ENCODE measurements at regions not wholly inside any gene's neighbourhood (a gene's known extent, or its start where the extent isn't known, plus 50 kb on each side); places are given as distances from the start of the nearest gene placed in this dataset.

DNA sequence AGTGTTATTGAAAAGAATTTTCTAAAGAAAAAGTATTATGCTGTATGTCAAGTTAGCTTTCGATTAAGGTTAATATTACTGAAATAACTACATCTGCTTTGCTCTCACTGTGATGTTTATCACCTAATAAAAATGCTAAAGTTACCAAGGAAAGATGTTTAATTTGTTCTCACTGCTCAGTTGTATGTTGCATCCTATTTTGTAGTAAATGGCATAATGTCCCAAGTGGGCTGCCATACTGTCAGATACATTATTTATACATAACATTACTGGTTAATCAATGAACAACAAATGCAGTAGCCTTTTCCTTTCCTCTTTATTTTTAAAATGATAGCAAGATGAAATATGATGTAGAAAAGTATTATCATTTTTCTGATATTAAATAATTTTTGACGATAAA is 226.3 kb upstream of the DACH1 start:
- no peak for DNase-seq

DNA sequence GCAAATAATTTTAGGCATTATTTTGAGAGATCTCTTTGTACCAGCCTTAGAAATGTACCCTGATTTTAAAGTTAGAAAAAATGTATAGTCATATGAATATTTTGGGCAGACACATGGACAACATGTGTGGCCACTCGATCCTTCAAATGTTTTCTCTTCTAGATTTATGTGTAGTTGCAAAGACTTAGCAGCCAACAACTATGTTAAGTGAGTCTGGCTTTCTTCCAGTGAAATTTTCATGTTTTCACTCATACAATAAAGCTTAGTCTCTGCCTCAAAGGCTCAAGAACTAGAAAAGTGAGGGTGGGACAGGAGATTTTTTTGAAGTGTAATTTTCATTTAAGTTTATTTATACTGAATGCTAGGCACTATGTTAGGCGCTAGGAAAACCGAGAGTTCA is 207.7 kb upstream of the DACH1 start:
- DNase-seq, result no peak

DNA sequence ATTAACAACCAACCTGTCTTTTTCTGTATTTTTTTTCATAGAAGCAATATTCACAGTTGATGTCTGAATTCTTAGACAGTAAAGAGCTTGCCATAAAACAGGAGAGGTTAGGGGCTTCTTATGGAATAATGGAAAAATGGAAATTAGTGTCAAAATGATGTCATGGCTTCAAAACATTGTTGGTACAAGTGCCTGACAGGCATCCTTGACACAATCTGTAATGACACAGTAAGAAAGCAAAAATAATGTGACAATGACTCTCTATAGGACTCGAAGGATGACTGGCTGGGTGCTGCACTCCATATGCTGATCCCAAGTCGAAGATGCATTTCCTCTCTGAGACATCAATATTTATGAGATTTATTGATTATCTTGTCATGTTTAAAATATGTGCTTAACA is 205.3 kb upstream of the DACH1 start:
- DNase-seq, result no peak

DNA sequence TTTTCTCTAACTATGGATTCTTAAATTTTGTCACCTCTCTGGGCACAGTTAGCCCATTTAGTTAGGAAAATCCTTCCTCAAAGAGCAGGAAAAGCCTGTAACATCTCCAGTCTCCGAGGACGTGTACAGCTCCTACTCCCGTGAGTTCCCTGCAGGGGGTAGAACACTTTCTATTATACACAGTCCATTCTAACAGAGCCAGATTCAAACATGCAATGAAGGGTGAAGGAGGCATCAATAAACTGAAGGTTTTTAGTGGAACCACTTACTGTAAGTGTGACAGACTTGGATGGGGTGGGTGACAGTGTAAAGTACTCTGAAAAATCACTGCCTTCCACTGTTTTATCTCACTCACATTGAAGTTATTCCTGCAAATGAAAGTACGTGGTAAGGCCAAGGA is 204.7 kb upstream of the DACH1 start:
- no peak for DNase-seq

DNA sequence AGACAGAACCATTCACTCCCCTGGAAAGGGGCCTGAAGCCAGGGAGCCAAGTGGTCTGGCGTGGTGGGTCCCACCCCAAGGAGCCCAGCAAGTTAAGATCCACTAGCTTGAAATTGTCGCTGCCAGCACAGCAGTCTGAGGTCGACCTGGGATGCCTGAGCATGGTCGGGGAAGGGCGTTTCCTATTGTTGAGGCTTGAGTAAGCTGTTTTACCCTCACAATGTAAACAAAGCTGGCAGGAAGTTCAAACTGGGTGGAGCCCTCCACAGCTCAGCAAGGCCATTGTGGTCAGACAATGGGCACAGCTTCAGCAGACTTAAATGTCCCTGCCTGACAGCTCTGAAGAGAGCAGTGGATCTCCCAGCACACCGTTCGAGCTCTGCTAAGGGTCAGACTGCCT is 195.6 kb upstream of the DACH1 start:
- DNase-seq, result no peak

DNA sequence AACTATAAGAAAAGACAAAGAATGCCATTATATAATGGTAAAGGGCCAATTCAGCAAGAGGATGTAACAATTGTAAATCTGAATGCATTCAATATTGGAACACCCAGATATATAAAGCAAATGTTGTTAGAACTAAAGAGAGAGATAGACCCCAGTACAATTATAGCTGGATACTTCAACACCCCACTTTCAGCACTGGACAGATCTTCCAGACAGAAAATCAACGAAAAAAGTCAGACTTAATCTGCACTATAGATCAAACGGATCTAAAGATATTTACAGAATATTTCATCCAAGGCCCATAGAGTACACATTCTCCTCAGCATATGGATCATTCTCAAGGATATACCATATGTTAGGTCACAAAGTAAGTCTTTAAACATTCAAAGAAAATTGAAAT is 194.6 kb upstream of the DACH1 start:
- no peak for DNase-seq

DNA sequence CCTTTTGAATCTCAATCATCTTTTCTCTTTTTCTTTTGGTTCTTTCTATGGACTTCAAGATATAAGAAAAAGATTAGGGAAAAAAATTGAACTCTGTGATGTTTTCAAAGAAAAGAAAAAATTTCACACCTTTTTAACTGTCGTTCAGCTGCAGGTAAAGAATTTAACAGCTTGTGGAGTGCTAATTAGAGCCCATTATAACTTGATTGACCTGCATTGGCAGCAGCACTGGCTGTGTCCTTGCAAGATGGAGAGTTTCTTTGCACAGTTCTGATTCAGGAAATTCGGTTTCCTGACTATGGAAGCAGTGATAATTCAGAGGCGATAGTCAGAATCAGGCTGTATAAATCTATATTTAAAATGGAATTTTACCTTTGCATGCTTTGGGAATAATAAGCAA is 183.2 kb upstream of the DACH1 start:
- no peak for DNase-seq

DNA sequence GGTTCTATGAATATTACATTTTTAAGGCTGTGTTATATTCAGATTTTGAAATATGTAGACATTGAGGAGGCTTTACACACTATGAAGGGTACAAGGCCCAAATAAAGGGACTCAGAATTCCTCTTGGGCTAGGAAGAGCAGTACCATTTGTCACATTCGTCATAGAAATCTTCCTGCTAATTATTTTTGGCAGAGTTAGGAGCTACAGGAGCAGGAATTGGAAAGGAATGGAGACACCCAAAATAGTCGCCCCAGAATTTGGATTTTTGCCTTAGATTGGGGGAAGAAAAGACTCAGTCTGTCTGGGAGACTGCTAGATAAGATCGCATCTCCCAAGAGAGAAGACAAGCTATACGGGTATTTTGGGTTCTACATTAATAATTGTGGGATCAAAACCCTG is 176.4 kb upstream of the DACH1 start:
- no peak for DNase-seq

DNA sequence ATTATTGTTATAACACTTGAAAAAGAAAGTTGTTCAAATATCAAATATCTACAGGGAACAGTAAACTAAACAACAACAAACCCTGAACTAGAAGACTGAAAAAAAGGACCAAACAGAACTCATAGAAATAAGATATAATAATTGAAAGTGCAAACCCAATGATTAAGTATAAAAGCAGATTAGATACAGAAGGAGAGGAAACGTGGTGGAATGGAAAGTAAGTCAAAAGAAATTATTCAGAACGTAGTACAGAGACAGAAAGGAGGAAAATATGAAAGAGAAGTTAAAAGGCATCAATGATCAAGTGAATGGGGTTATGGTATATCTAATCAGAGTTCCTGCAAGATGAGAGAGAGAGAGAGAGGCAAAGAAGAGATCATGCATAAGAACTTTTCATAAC is 174.2 kb upstream of the DACH1 start:
- no peak for DNase-seq

DNA sequence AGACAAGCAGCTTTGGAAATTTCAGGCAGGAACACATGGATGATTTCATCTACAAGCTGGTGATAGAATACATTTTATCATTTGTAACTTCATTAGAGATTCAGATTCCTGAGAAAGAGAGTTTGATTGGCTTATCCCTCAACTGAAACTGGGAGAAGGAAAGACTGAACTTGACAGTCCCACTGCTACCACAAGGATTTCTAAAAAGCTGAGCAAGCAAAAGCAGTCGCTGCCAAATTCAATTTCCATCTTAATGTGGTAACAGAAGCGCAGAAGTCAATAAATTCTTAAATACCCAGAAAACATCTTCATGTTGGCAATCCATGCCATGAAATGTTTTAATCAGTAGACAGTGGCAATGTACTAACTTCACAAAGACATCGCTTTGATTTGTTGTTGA is 172.1 kb upstream of the DACH1 start:
- no peak for DNase-seq

DNA sequence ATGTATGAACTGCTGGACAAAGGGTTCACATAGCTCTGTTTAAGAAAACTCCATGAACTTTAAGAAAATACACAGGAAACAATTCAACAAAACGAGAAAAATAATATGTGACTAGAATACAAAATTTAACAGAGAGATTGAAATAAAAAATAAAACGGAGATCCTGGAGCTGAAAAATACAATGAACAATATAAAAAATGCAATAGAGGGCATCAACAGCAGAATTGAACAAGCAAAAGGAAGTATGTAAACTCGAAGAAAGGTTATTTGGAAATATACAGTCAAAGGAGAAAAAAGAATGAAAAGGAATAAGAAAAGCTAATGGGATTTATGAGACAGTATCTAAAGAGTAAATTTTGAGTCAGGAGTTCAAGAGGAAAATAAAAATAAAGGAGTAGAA is 163.0 kb upstream of the DACH1 start:
- no peak for DNase-seq

DNA sequence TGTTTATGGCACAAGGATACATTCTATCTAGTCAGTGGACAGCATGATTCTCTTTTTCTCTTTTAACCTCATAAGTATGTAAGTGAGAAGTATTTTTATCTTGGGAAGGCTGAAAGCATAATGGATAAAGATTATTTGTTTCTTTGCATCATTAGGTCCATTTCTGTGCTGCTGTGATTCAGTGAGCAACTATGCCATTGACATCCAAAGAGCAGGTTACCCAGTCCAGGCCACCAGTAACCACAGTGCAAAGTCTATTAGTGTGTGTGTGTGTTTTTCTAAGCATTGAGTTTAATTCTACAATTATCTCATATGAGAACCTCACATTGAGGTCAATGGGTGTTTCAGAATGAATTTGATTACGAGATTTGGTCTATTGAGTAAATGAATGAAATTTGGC is 158.8 kb upstream of the DACH1 start:
- DNase-seq, result no peak

DNA sequence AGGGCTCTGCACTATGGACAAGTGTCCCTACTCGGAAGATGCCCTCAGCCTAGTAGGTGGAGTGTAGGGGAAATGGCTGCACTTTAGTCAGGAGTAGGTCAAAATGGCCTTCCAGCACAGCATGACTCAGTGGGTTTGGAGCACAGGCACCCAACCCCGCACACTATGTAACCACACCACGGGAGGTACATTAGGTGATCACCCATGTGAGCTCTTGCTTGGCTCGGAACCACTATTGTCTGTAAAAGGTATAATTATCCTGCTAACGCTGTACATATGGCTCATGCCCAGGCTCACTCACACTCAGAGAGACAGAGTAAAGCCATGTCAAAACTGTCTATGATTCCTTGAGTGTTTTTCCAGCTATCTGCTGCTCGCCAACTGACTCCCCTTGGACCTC is 156.9 kb upstream of the DACH1 start:
- DNase-seq, result no peak

DNA sequence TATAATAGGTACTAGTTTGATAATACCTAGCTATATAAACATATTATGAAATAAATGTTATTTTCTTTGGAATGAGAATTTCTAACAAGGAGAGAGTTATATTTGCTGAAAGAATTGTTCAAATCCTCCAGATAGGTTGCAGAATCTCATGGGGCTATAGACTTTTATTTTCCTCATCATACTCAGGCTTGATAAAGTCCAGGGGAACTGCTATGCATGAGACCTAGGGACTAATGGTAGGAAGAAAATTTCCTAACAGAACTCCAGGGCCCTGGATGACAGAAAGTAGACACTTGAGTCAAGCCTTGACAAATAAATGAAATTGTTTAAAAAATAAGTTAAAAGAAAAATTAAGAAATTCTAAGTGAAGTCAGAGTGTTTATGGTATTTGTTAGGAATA is 138.5 kb upstream of the DACH1 start:
- no peak for DNase-seq

DNA sequence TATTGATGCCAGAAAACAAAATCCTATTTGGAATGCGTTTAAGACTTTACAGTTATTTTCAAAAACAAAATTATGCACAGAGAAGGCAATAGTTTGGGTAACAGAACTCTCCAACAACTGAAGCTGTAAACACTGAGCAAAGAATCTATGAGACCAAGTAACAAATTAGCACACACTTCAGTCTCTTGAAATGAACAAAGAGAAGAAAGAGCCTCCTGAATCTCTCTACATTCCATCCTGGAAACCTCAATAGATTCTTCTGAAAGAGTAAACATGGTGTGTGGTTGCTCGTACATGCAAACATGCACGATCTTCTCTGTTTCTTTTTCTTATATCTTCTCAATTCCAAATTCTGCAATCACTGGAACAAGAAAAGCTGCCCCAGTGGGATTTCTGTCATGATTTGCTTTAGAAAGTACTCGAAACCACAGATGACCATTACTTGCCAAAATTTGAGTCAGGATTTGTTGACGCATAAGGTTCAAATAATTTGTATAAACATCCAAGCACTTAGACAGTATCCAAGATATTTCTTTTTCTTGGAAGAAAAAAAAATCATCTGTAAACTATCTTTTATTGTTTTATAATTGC is 137.9 kb upstream of the DACH1 start:
- no peak for DNase-seq

DNA sequence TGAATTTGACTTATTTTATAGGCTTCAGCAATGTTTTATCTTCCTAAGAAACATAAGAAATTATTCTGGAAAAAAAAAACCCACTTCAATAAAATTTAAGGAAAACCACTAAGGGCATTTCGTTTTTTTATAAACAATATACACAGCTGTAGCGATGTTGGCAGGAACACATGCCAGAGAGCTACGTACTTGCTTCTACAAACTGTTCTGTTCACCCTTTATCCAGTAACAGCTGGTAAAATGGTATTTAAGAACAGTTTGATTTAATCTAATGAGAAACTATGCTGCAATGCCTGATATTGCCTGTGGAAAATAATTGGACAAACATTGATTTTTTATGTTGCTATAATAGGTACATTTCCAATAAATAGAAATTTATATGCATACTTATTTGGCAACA is 137.2 kb upstream of the DACH1 start:
- DNase-seq, result no peak

DNA sequence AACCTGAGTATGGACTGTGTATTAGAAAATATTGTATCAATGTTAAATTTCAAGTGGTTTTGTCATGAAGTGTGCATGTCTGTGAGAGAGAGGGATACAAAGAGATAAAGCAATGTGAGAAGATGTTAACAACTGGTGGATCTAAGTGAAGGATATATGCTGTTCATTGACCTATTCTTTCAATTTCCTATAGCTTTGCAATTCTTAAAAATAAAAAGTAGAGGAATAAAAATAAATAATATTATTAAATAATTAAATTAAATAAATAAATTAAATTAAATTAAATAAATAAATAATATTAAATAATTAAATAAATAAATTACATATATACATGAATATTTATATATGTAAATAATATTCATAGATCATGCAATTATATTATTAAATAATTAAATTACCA is 131.2 kb upstream of the DACH1 start:
- DNase-seq, result no peak

DNA sequence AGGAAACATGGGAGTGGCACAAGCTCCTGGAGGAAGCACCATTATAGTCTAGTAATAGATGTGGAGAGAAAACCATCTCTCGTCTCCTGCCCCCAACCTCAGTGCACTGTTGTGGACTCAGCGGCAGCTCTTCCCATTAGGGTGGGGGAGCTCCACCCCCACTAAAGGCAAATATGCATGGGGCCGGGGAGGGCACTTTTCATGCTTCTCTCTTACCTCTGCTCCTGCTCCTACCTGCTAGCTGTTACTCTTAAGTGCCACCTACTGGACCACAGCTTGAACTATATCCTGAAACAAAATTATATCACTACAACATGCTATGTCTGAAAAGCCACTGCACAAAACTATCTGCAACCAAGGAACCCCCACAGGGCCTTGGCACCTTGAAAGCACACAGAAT is 112.6 kb upstream of the DACH1 start:
- no peak for DNase-seq

DNA sequence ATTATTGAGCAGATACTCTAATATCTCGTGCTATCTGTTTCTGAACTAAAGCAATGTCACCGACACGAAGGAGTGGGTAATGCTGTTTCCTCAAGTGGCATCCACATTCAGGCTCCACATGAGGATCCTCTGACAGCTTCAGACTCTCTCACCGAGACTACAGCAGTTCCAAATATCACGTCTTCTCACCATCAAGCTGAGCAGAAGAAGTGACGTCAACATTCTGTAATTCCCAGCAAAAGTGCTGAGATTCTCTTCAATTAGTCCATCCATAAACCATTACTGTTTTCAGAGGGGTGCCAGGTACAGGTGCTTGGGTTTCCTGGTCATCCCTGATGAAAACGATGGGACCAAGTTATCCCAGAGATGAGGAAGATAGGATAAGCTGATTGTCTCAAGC is 110.0 kb upstream of the DACH1 start:
- DNase-seq, result no peak

DNA sequence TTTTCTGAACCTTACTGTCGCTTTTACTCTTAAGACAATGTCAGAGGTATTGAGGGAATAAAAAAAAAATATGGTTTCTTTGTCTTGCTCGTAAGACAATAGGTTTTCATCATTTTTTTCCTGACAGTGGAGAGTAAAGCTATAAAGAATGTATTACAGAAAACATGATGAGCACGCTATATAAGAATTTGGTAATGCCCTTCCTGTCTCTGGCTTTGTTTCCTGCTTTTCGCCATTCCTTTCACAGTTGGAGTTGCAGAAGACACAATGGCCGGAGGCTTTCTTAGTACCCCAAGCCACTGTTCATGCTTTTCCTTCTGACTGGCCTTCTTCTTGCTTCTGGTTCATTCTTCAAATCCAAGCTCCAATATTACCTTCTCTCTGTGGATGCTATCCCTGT is 101.0 kb upstream of the DACH1 start:
- DNase-seq, result no peak

DNA sequence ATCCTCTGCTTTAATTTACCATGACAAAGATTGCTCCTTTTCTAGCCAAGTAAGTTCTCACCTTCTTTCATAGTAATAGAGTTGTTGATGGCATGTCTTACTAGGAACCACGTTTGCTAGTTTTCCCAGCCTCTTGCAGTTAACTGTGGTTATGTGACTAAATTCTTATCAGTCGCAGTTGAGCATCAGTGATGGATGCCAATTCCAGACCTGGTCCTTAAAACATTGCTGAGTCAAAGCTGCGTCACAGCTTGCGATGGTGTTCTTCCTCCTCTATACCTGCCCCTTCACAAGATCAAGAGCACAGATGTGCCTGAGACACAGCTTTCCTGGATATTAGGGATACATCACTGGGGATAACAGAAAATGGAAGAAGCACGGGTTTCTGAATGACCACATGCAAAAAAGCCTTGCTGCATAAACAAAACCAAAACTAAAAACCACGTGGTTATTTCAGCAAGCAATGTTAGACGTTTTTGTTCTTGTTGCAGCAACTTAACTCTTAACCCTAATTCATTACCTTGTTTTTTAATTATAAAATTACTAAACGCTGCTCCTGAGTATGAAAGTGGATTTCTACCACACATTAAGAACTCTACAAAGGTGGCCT is 97.6 kb upstream of the DACH1 start:
- DNase-seq, result no peak

DNA sequence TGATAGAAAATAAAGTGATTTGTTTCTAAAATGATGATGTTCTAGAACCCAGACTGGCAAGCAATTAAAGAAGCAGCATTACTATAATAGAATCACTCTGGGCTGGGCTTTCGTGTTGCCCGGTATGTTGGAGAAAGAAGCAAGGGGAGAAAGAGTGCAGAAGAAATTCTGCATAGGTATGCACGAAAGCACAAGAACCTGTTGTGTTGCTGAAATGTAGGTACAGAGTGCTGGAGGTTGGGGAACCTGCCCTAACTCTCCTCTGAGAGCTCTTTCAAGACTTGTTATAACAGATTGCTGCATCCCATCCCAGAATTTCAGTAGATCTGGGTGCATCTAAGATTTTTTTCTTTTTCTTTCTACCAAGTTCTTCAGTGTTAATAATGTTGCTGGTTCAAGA is 95.7 kb upstream of the DACH1 start:
- no peak for DNase-seq

DNA sequence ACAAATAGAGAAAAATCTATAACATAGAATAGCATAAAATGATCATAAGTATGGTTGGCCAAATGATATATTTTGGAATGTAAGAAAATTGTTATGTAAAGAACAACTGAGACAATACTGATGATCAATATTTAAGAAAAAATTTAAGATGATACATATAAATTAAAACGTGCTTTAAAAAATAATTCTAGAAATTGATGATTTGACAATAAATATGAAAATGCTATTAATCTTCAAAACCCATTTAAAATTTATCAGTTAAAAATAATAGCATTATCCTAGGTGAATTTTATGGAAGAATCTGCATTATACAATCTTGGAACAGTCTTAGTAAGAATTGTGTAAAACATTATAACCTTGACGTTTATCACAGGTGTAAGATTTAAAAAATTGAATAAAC is 95.1 kb upstream of the DACH1 start:
- no peak for DNase-seq

DNA sequence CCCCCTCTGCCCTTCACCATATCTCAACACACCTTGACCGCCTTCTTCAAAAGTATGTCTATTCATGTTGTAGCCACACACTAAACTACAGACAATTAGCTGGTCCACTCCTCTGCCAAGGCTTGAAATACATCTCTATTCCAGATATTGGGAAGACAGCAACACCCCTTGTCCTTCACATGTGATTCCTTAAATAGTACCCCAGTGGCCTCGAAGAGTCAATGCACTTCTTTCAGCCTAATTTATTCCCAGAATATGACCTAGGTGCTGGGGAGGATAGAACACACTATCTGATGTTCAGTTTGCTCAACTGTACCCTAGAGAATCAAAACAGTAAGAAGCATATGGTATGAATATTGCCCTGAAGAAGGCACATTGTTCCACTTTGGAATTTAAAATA is 82.4 kb upstream of the DACH1 start:
- DNase-seq, result no peak

DNA sequence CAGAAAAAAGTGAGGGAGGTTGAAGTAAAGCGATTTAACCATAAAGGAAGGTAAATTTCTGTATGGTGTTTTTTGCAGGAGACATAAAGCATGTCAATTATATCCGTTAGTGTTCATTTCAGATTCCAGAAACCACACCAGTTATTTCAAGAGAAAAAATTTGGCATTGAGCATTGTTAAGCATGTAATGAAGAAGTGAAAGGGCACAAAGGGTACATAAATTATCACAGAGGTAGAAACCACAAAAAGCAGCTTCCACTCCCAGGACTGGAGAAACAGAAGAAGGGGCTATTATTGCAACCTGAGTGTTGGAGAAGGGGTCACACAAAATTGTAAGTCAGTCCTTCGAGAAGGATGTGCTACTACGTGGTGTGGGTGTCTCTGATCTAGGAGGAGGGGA is 72.2 kb upstream of the DACH1 start:
- no peak for DNase-seq

All from stimulated activated naive CD4-positive, alpha-beta T cell treated with Interleukin-2 at 50 U/mL for 16 hours (primary cell).